Hepatocyte (in vitro differentiated cells): ENCODE measurements at regions not wholly inside any gene's neighbourhood (a gene's known extent, or its start where the extent isn't known, plus 50 kb on each side); places are given as distances from the start of the nearest gene placed in this dataset.

Experiments used
- DNase-seq: peaks from one replicate; pipeline ENCODE4 v3.0.0-alpha.2; 2016; ENCODE audit warnings: low spot score
- H2AFZ ChIP-seq: fragments of 200-600 bp; sonication (generic); 2 replicates; pipeline ENCODE4 v1.6.0; 2016; ENCODE audit warnings: antibody characterized with exemption, mild to moderate bottlenecking
- H3K27ac ChIP-seq: fragments of 200-600 bp; sonication (generic); 2 replicates; pipeline ENCODE4 v1.5.1; 2016; ENCODE audit warnings: mild to moderate bottlenecking
- H3K27me3 ChIP-seq: fragments of 200-600 bp; sonication (generic); 2 replicates; pipeline ENCODE4 v1.6.1; 2016
- H3K36me3 ChIP-seq: fragments of 200-600 bp; sonication (generic); replicated peaks from 2 replicates; pipeline ENCODE4 v1.5.1; 2016; ENCODE audit warnings: low read depth; ENCODE audit not compliant: insufficient read depth
- H3K4me1 ChIP-seq: fragments of 200-600 bp; sonication (generic); 2 replicates; pipeline ENCODE4 v1.5.1; 2016; ENCODE audit warnings: mild to moderate bottlenecking, moderate library complexity; ENCODE audit not compliant: insufficient read depth
- H3K4me2 ChIP-seq: fragments of 200-600 bp; sonication (generic); 2 replicates; pipeline ENCODE4 v1.6.0; 2016
- H3K4me3 ChIP-seq: fragments of 200-600 bp; sonication (generic); 2 replicates; pipeline ENCODE4 v1.5.1; 2016; ENCODE audit warnings: mild to moderate bottlenecking
- H3K79me2 ChIP-seq: fragments of 200-600 bp; sonication (generic); 2 replicates; pipeline ENCODE4 v1.6.0; 2017; ENCODE audit warnings: mild to moderate bottlenecking
- H3K9me2 ChIP-seq: fragments of 200-600 bp; sonication (generic); replicated peaks from 2 replicates; pipeline ENCODE4 v1.6.0; 2017; ENCODE audit warnings: mild to moderate bottlenecking; ENCODE audit not compliant: insufficient read depth
- H3K9me3 ChIP-seq: fragments of 200-600 bp; sonication (generic); 2 replicates; pipeline ENCODE4 v1.5.1; 2016; ENCODE audit warnings: low read depth, mild to moderate bottlenecking
- H4K20me1 ChIP-seq: fragments of 200-600 bp; sonication (generic); 2 replicates; pipeline ENCODE4 v1.6.0; 2016; ENCODE audit warnings: mild to moderate bottlenecking; ENCODE audit not compliant: insufficient read depth, poor library complexity, severe bottlenecking
- EZH2 ChIP-seq: fragments of 200-600 bp; sonication (generic); IDR thresholded peaks from 2 replicates; pipeline ENCODE4 v1.6.1; 2016; ENCODE audit warnings: antibody characterized with exemption, mild to moderate bottlenecking, borderline replicate concordance
- EZH2phosphoT487 ChIP-seq: fragments of 200-600 bp; sonication (generic); IDR thresholded peaks from one replicate; pipeline ENCODE4 v1.6.1; 2018; ENCODE audit warnings: antibody characterized with exemption, mild to moderate bottlenecking, low read depth, moderate library complexity; ENCODE audit not compliant: unreplicated experiment, severe bottlenecking
- WGBS: methylation state at CpG from one replicate; pipeline ENCODE4 v1.1.6; 2016; ENCODE audit warnings: low lambda C conversion rate; ENCODE audit errors: missing lambda C conversion rate; 5-methylcytosine and 5-hydroxymethylcytosine counted together
- TF ChIP-seq, protein P1 (sequence below): fragments of 200-600 bp; sonication (generic); IDR thresholded peaks from 2 replicates; pipeline ENCODE4 v1.5.1; 2016; ENCODE audit warnings: antibody characterized with exemption, mild to moderate bottlenecking; ENCODE audit not compliant: poor library complexity

DNA sequence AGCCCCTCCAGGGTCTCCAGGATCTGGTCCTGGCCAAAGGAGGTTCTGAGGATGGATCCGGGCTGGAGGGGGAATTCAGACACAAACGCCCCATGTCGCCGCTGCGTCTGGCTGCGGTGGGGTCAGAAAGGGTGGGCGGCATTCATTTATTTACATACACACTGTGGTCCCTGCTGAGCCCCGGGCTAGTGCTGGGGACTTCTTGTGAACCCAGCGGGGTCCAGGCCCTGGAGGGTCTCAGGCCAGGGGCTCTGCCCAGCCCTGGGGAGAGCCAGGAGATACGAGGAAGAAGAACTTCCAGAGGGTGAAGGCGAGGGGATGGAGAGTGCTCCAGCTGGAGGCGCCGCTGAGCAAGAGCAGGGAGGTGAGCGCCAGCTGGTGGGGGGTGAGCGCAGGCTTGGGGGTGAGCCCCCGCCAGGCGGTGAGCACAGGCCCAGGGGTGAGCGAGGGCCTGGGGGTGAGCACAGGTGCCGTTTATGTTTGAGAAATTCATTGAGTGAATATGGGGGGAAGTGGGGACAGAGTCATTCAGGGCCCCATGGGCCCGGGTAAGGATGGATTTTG is 68.1 kb downstream of the NCOR2 start:
- TF ChIP-seq EZH2: no peak
- no peak for TF ChIP-seq EZH2phosphoT487
- TF ChIP-seq, protein P1, sequence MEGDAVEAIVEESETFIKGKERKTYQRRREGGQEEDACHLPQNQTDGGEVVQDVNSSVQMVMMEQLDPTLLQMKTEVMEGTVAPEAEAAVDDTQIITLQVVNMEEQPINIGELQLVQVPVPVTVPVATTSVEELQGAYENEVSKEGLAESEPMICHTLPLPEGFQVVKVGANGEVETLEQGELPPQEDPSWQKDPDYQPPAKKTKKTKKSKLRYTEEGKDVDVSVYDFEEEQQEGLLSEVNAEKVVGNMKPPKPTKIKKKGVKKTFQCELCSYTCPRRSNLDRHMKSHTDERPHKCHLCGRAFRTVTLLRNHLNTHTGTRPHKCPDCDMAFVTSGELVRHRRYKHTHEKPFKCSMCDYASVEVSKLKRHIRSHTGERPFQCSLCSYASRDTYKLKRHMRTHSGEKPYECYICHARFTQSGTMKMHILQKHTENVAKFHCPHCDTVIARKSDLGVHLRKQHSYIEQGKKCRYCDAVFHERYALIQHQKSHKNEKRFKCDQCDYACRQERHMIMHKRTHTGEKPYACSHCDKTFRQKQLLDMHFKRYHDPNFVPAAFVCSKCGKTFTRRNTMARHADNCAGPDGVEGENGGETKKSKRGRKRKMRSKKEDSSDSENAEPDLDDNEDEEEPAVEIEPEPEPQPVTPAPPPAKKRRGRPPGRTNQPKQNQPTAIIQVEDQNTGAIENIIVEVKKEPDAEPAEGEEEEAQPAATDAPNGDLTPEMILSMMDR: no peak
- no peaks in the 10 kb centered on the region for H3K9me3 ChIP-seq
- H3K4me1 ChIP-seq: peaks cover 50% of the 10 kb centered on the region
- no peaks in the 10 kb centered on the region for H3K9me2 ChIP-seq
- no peaks in the 10 kb centered on the region for H3K36me3 ChIP-seq
- peaks cover 94% of the 10 kb centered on the region for H3K79me2 ChIP-seq
- H3K27ac ChIP-seq: peak overlapping the region; percentile 53
- peaks cover 74% of the 10 kb centered on the region for H4K20me1 ChIP-seq
- 91% methylated on average over 20 of the region's 20 CpGs for WGBS
- DNase-seq: no peak
- no peak overlapping the region for H2AFZ ChIP-seq
- H3K4me2 ChIP-seq: no peak overlapping the region
- H3K4me3 ChIP-seq: no peak overlapping the region
- H3K27me3 ChIP-seq: no peaks in the 10 kb centered on the region

DNA sequence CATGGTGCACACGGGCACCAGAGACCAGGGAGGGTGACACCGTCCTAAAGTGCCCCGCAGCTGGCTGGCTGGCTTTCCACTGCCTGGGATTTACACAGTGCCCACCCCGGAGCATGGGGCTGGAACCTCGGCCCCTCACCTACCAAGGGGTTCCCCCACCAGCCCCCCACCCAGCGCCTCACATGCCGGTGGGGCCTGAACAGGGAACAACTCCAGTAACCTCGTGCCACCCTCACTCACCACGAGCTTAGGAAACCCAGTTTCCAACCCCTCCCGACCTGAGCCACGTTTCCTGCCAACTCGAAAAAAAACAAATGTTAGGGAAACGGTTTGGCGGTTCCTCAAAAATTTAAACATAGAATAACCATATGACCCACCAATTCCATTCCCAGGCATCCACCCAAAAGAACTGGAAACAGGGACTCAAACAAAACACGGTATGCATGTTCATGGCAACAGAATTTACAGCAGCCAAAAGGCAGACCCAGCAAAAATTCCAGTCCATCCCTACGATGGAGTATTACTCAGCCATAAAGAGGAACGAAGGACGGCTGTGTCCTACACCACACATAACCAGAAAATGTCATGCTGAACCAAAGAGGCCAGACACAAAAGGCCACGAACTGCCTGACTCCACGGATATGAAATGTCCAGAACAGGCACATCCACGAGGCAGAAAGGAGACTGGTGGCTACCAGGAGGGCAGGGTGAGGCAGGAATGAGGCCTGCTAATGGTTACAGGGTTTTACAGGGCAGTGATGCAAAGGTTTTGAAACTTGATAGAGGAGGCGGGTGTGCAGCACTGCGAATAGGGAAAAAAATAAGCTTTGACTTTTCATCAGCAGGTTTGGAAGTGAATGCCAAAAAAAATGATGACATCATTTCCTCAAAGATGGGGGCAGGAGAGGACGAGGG is 68.9 kb downstream of the NCOR2 start:
- Histone ChIP-seq H3K9me3 (no peaks in the 10 kb centered on the region), H4K20me1 (peaks cover 74% of the 10 kb centered on the region), H3K27ac (peak overlapping the region; percentile 53), H3K4me2 (peak overlapping the region; percentile 11), H3K79me2 (peaks cover 94% of the 10 kb centered on the region), H3K36me3 (no peaks in the 10 kb centered on the region), H3K27me3 (no peaks in the 10 kb centered on the region), H3K9me2 (no peaks in the 10 kb centered on the region), H3K4me1 (peaks cover 47% of the 10 kb centered on the region), H2AFZ (no peak overlapping the region), H3K4me3 (no peak overlapping the region)
- TF ChIP-seq EZH2: no peak
- TF ChIP-seq, protein P1: no peak
- TF ChIP-seq EZH2phosphoT487: no peak
- no peak for DNase-seq
- 77% methylated on average over 24 of the region's 24 CpGs for WGBS

DNA sequence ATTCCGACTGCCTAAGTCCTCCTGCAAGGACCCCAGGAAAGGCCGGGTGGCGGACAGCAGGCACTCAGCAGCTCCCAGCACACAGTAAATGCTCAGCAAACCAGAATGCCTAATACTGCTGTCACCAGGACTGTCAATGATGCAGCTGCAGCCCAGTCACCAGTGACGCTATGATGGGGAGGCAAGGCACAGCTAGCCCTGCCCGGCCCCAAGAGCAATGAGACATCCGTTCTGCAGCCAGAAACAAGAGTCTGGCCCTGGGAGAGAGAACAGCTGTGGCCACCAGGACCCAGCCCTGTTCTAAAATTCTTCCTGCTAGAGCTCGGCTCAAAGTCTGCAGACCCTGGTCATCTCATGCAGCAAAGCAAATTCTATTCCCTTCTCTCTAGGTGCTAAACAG is 69.8 kb downstream of the NCOR2 start:
- Histone ChIP-seq H3K9me2 (no peaks in the 10 kb centered on the region), H3K4me1 (peaks cover 47% of the 10 kb centered on the region), H3K9me3 (no peaks in the 10 kb centered on the region), H3K4me3 (no peak overlapping the region), H2AFZ (no peak overlapping the region), H4K20me1 (peaks cover 83% of the 10 kb centered on the region), H3K79me2 (peaks cover 94% of the 10 kb centered on the region), H3K27ac (peak overlapping the region; percentile 50), H3K27me3 (no peaks in the 10 kb centered on the region), H3K36me3 (no peaks in the 10 kb centered on the region), H3K4me2 (no peak overlapping the region)
- TF ChIP-seq, protein P1: no peak
- TF ChIP-seq EZH2 (no peak), EZH2phosphoT487 (no peak)
- 66% methylated on average over 7 of the region's 7 CpGs for WGBS
- DNase-seq: peak; percentile 35
